B cell (primary cell): ENCODE measurements at regions not wholly inside any gene's neighbourhood (a gene's known extent, or its start where the extent isn't known, plus 50 kb on each side); places are given as distances from the start of the nearest gene placed in this dataset.

Experiments used
- ATAC-seq: fragments of 200-7000 bp; cut with Tn5 transposase; one replicate; pipeline ENCODE4 v1.10.0; 2021; ENCODE audit warnings: low read depth, mild to moderate bottlenecking, moderate number of reproducible peaks, moderate library complexity
- CTCF ChIA-PET: fragments of 350-600 bp; sonication (Branson Sonifier 250); formaldehyde crosslinking; loops from one replicate; lab custom pipeline; 2021; ENCODE audit warnings: antibody characterized with exemption, inconsistent platforms; lab: Charles Lee
- POLR2A ChIA-PET: fragments of 350-600 bp; sonication (Branson Sonifier 250); formaldehyde crosslinking; loops from one replicate; lab custom pipeline; 2021; ENCODE audit warnings: antibody characterized with exemption; lab: Charles Lee
- DNase-seq: peaks from one replicate; pipeline ENCODE4 v3.0.0; 2013
- H2AFZ ChIP-seq: 2 replicates; pipeline ENCODE4 v1.6.1; 2012; ENCODE audit warnings: mild to moderate bottlenecking, low read depth, low read length; ENCODE audit not compliant: insufficient read depth, poor library complexity, severe bottlenecking
- H3K27ac ChIP-seq, 2 donors: 1 replicate in 1 of 2; 2 replicates in 1 of 2; pipeline ENCODE4 v1.5.1; 2012 to 2013; ENCODE audit warnings: low read length in 2 of 2, mild to moderate bottlenecking in 2 of 2, moderate library complexity in 1 of 2
- H3K27me3 ChIP-seq, 4 experiments: fragments of 200-600 bp in 1 of 4; sonication (generic) in 1 of 4; replicated peaks in 1 of 4; 1 replicate in 2 of 4; 2 replicates in 2 of 4; pipeline versions ENCODE4 v1.6.1 to v1.7.0; 2013 to 2016; ENCODE audit warnings: low read length in 3 of 4, mild to moderate bottlenecking in 2 of 4, mixed read lengths in 1 of 4, moderate library complexity in 1 of 4; ENCODE audit not compliant: insufficient read depth in 4 of 4, control insufficient read depth in 3 of 4; ENCODE audit errors: control extremely low read depth in 1 of 4
- H3K36me3 ChIP-seq, 2 experiments: replicated peaks in 1 of 2; 1 replicate in 1 of 2; 2 replicates in 1 of 2; pipeline versions ENCODE4 v1.6.1 to v1.7.1; 2013; ENCODE audit warnings: low read length in 1 of 2; ENCODE audit not compliant: insufficient read depth in 2 of 2, control insufficient read depth in 1 of 2; ENCODE audit errors: control extremely low read depth in 1 of 2, extremely low read depth in 1 of 2
- H3K4me1 ChIP-seq, 2 donors: fragments of 200-600 bp in 1 of 2; sonication (generic) in 1 of 2; 1 replicate in 1 of 2; 2 replicates in 1 of 2; pipeline versions ENCODE4 v1.5.1 to v1.6.1; 2013 to 2017; ENCODE audit warnings: low read length in 2 of 2; ENCODE audit not compliant: control insufficient read depth in 2 of 2, insufficient read depth in 2 of 2
- H3K4me2 ChIP-seq: replicated peaks from 2 replicates; pipeline ENCODE3; 2012; ENCODE audit warnings: mild to moderate bottlenecking, low read depth, low read length; ENCODE audit not compliant: poor library complexity, severe bottlenecking
- H3K4me3 ChIP-seq, 5 experiments: fragments of 200-600 bp in 1 of 5; sonication (generic) in 1 of 5; 1 replicate in 3 of 5; 2 replicates in 2 of 5; pipeline versions ENCODE4 v1.5.1 to v1.7.0; 2011 to 2016; ENCODE audit warnings: low read length in 4 of 5, mild to moderate bottlenecking in 4 of 5, low read depth in 2 of 5, control low read depth in 1 of 5, moderate library complexity in 1 of 5; ENCODE audit not compliant: insufficient read depth in 1 of 5; ENCODE audit errors: control extremely low read depth in 1 of 5, extremely low read depth in 1 of 5
- H3K79me2 ChIP-seq: fragments of 200-600 bp; sonication (generic); one replicate; pipeline ENCODE4 v1.6.0; 2016; ENCODE audit warnings: low read length; ENCODE audit not compliant: control insufficient read depth, insufficient read depth
- H3K9ac ChIP-seq: fragments of 200-600 bp; sonication (generic); 2 replicates; pipeline ENCODE4 v1.6.1; 2017; ENCODE audit warnings: mild to moderate bottlenecking, low read length, moderate library complexity
- H3K9me3 ChIP-seq, 3 donors: one replicate each; pipeline versions ENCODE4 v1.6.1 to v1.7.1; 2013; ENCODE audit warnings: low read length in 2 of 3; ENCODE audit not compliant: control insufficient read depth in 2 of 3, insufficient read depth in 1 of 3; ENCODE audit errors: control extremely low read depth in 1 of 3
- H4K20me1 ChIP-seq: 2 replicates; pipeline ENCODE4 v1.6.0; 2012; ENCODE audit warnings: mild to moderate bottlenecking, low read length; ENCODE audit not compliant: insufficient read depth, control insufficient read depth, poor library complexity, severe bottlenecking
- H3K27ac Mint-ChIP-seq: one replicate; pipeline ENCODE4 v1.8.0; 2021; ENCODE audit warnings: mixed read lengths
- H3K27me3 Mint-ChIP-seq: one replicate; pipeline ENCODE4 v1.8.0; 2021; ENCODE audit warnings: mixed read lengths
- H3K4me1 Mint-ChIP-seq: one replicate; pipeline ENCODE4 v1.8.0; 2021; ENCODE audit warnings: mixed read lengths
- H3K4me3 Mint-ChIP-seq: one replicate; pipeline ENCODE4 v1.8.0; 2021; ENCODE audit warnings: mixed read lengths
- H3K9me3 Mint-ChIP-seq: one replicate; pipeline ENCODE4 v1.8.0; 2022; ENCODE audit warnings: mixed read lengths; ENCODE audit not compliant: insufficient read depth
- CTCF ChIP-seq: fragments of 200-600 bp; IDR thresholded peaks from one replicate; pipeline ENCODE4 v1.8.0; 2022; ENCODE audit warnings: antibody characterized with exemption, mild to moderate bottlenecking
- EZH2 ChIP-seq: IDR thresholded peaks from 2 replicates; pipeline ENCODE4 v1.6.1; 2012; ENCODE audit warnings: borderline replicate concordance, low read depth, mild to moderate bottlenecking, moderate library complexity, low read length; ENCODE audit not compliant: insufficient read depth, poor library complexity, severe bottlenecking
- WGBS: methylation state at CpG from one replicate; pipeline ENCODE4 v1.1.5; 2013; ENCODE audit warnings: missing lambda C conversion rate; ENCODE audit not compliant: insufficient coverage; 5-methylcytosine and 5-hydroxymethylcytosine counted together
- intact Hi-C: fragments of 100-400 bp; cut with micrococcal nuclease; formaldehyde crosslinking; loops from one replicate; pipeline ENCODE4 v1.10.0; 2022

- Histone ChIP-seq H3K36me3 (no peaks in the 10 kb centered on the region), H3K27me3 (no peaks in the 10 kb centered on the region), H3K9ac (no peak overlapping the region), H4K20me1 (no peaks in the 10 kb centered on the region), H3K9me3 (peaks cover 0 to 4% (median 0%) of the 10 kb centered on the region in 3 donors), H3K4me1 (no peaks in the 10 kb centered on the region), H3K27ac (no peak overlapping the region), H3K4me3 (no peak overlapping the region), H3K4me2 (no peak overlapping the region), H3K79me2 (no peaks in the 10 kb centered on the region), H2AFZ (no peak overlapping the region)
- WGBS: 100% methylated on average over 1 of the region's 1 CpG
- CTCF ChIA-PET: no interaction called here
- no peak for DNase-seq
- Mint-ChIP-seq H3K9me3 (no peaks in the 10 kb centered on the region), H3K27ac (no peak overlapping the region), H3K4me1 (no peaks in the 10 kb centered on the region), H3K27me3 (no peaks in the 10 kb centered on the region), H3K4me3 (no peak overlapping the region)
- POLR2A ChIA-PET: no interaction called here
- ATAC-seq: no peak
- TF ChIP-seq EZH2 (no peak), CTCF (no peak)
- intact Hi-C loops: no loop called here
Measured at GRCh38 chr3:110397115-110397514, 674.5 kb upstream of the NECTIN3 start.

GRCh38 chr3:110400315-110400714 lies 671.3 kb upstream of the NECTIN3 start:
- ChIA-PET POLR2A (no interaction called here), CTCF (no interaction called here)
- H3K9me3 ChIP-seq: peaks cover 0 to 4% (median 1%) of the 10 kb centered on the region in 3 donors
- H3K9ac ChIP-seq: no peak overlapping the region
- Mint-ChIP-seq H3K4me1 (no peaks in the 10 kb centered on the region), H3K27ac (no peak overlapping the region), H3K27me3 (no peaks in the 10 kb centered on the region), H3K9me3 (no peaks in the 10 kb centered on the region), H3K4me3 (no peak overlapping the region)
- no peak overlapping the region for H3K27ac ChIP-seq
- intact Hi-C loops: no loop called here
- no peak for TF ChIP-seq EZH2
- no peak for TF ChIP-seq CTCF
- H3K27me3 ChIP-seq: no peaks in the 10 kb centered on the region
- H4K20me1 ChIP-seq: no peaks in the 10 kb centered on the region
- H3K4me2 ChIP-seq: no peak overlapping the region
- H3K4me1 ChIP-seq: no peaks in the 10 kb centered on the region
- no peak overlapping the region for H3K4me3 ChIP-seq
- H3K79me2 ChIP-seq: no peaks in the 10 kb centered on the region
- no peaks in the 10 kb centered on the region for H3K36me3 ChIP-seq
- no peak for ATAC-seq
- DNase-seq: no peak
- H2AFZ ChIP-seq: no peak overlapping the region
- no CpG with 5 or more reads among the region's 2 CpGs for WGBS
